CD4-positive, alpha-beta T cell (primary cell): ENCODE measurements at regions not wholly inside any gene's neighbourhood (a gene's known extent, or its start where the extent isn't known, plus 50 kb on each side); places are given as distances from the start of the nearest gene placed in this dataset.

Source experiments
- ATAC-seq: fragments of 200-7000 bp; cut with Tn5 transposase; one replicate; pipeline ENCODE4 v1.10.0; 2022; ENCODE audit warnings: mild to moderate bottlenecking; ENCODE audit not compliant: poor library complexity
- CTCF ChIA-PET: fragments of 350-600 bp; sonication (Branson Sonifier 250); formaldehyde crosslinking; loops from one replicate; lab custom pipeline; 2021; ENCODE audit warnings: antibody characterized with exemption, inconsistent platforms; lab: Charles Lee
- POLR2A ChIA-PET: fragments of 350-600 bp; sonication (Branson Sonifier 250); formaldehyde crosslinking; loops from one replicate; lab custom pipeline; 2021; ENCODE audit warnings: antibody characterized with exemption, inconsistent platforms; lab: Charles Lee
- DNase-seq, 14 experiments: peaks; one replicate each; pipeline ENCODE4 v3.0.0-alpha.2; 2013 to 2020; ENCODE audit warnings: mixed read lengths in 2 of 14
- H3K27ac ChIP-seq, 2 donors: one replicate each; pipeline versions ENCODE4 v1.5.1 to v1.7.0; 2013; ENCODE audit warnings: low read length in 2 of 2, low read depth in 1 of 2, mild to moderate bottlenecking in 1 of 2
- H3K27me3 ChIP-seq, 2 experiments: 1 replicate in 1 of 2; 2 replicates in 1 of 2; pipeline versions ENCODE4 v1.6.1 to v1.7.0; 2013; ENCODE audit warnings: low read length in 2 of 2, control low read depth in 1 of 2, mild to moderate bottlenecking in 1 of 2, moderate library complexity in 1 of 2; ENCODE audit not compliant: insufficient read depth in 2 of 2, control insufficient read depth in 1 of 2
- H3K36me3 ChIP-seq: one replicate; pipeline ENCODE4 v1.6.1; 2013; ENCODE audit warnings: low read length, control low read depth; ENCODE audit not compliant: insufficient read depth
- H3K4me1 ChIP-seq: one replicate; pipeline ENCODE4 v1.6.1; 2013; ENCODE audit warnings: low read length, control low read depth; ENCODE audit not compliant: insufficient read depth
- H3K4me3 ChIP-seq: one replicate; pipeline ENCODE4 v1.5.1; 2013; ENCODE audit warnings: mild to moderate bottlenecking, low read length, moderate library complexity
- H3K9me3 ChIP-seq, 2 experiments: 1 replicate in 1 of 2; 2 replicates in 1 of 2; pipeline versions ENCODE4 v1.6.1 to v1.7.0; 2013; ENCODE audit warnings: low read length in 2 of 2, mild to moderate bottlenecking in 2 of 2, control low read depth in 1 of 2, moderate library complexity in 1 of 2; ENCODE audit not compliant: control insufficient read depth in 1 of 2, insufficient read depth in 1 of 2
- H3K27ac Mint-ChIP-seq: one replicate; pipeline ENCODE4 v1.8.0; 2020; ENCODE audit warnings: mixed read lengths
- H3K27me3 Mint-ChIP-seq: one replicate; pipeline ENCODE4 v1.8.0; 2021; ENCODE audit warnings: mixed read lengths
- H3K36me3 Mint-ChIP-seq: one replicate; pipeline ENCODE4 v1.8.0; 2021; ENCODE audit warnings: low read depth, mixed read lengths
- H3K4me1 Mint-ChIP-seq: one replicate; pipeline ENCODE4 v1.8.0; 2021; ENCODE audit warnings: low read depth, mixed read lengths
- H3K4me3 Mint-ChIP-seq: one replicate; pipeline ENCODE4 v1.8.0; 2020; ENCODE audit warnings: mild to moderate bottlenecking, mixed read lengths
- H3K9me3 Mint-ChIP-seq: one replicate; pipeline ENCODE4 v1.8.0; 2020; ENCODE audit warnings: mixed read lengths
- intact Hi-C, 2 experiments: fragments of 100-400 bp; cut with DNase I in 1 of 2; cut with micrococcal nuclease in 1 of 2; formaldehyde crosslinking; loops; one replicate each; pipeline versions ENCODE4 v1.15.1 to v1.9.0; 2023 to 2025; cut with DNase I, micrococcal nuclease
- TF ChIP-seq, protein P1 (sequence below): fragments of 200-600 bp; IDR thresholded peaks from one replicate; pipeline ENCODE4 v1.8.0; 2022; ENCODE audit warnings: antibody characterized with exemption, mild to moderate bottlenecking

GRCh38 chr6:6941201-6941600, 166.6 kb upstream of the RREB1 start:
- ATAC-seq = no peak
- Histone ChIP-seq H3K4me3 (no peak overlapping the region), H3K36me3 (no peaks in the 10 kb centered on the region), H3K27me3 (no peaks in the 10 kb centered on the region), H3K9me3 (no peaks in the 10 kb centered on the region), H3K4me1 (no peaks in the 10 kb centered on the region), H3K27ac (no peak overlapping the region)
- Mint-ChIP-seq H3K27ac (no peak overlapping the region), H3K9me3 (no peaks in the 10 kb centered on the region), H3K36me3 (no peaks in the 10 kb centered on the region), H3K4me3 (no peak overlapping the region), H3K4me1 (peaks cover 15% of the 10 kb centered on the region), H3K27me3 (no peaks in the 10 kb centered on the region)
- ChIA-PET POLR2A (no interaction called here), CTCF (no interaction called here)
- TF ChIP-seq, protein P1, sequence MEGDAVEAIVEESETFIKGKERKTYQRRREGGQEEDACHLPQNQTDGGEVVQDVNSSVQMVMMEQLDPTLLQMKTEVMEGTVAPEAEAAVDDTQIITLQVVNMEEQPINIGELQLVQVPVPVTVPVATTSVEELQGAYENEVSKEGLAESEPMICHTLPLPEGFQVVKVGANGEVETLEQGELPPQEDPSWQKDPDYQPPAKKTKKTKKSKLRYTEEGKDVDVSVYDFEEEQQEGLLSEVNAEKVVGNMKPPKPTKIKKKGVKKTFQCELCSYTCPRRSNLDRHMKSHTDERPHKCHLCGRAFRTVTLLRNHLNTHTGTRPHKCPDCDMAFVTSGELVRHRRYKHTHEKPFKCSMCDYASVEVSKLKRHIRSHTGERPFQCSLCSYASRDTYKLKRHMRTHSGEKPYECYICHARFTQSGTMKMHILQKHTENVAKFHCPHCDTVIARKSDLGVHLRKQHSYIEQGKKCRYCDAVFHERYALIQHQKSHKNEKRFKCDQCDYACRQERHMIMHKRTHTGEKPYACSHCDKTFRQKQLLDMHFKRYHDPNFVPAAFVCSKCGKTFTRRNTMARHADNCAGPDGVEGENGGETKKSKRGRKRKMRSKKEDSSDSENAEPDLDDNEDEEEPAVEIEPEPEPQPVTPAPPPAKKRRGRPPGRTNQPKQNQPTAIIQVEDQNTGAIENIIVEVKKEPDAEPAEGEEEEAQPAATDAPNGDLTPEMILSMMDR = no peak
- DNase-seq = no peak
- intact Hi-C loops = no loop called here

GRCh38 chr6:6942091-6942490, 165.7 kb upstream of the RREB1 start:
- no peak for ATAC-seq
- intact Hi-C loops = no loop called here
- no peaks in the 10 kb centered on the region for H3K4me1 ChIP-seq
- H3K4me1 Mint-ChIP-seq = peaks cover 15% of the 10 kb centered on the region
- TF ChIP-seq, protein P1 = no peak
- no peak overlapping the region for H3K27ac Mint-ChIP-seq
- POLR2A ChIA-PET = no interaction called here
- no peak for DNase-seq
- H3K27me3 Mint-ChIP-seq = no peaks in the 10 kb centered on the region
- CTCF ChIA-PET = no interaction called here
- no peaks in the 10 kb centered on the region for H3K36me3 Mint-ChIP-seq
- no peak overlapping the region for H3K4me3 ChIP-seq
- no peak overlapping the region for H3K27ac ChIP-seq
- no peaks in the 10 kb centered on the region for H3K36me3 ChIP-seq
- H3K9me3 Mint-ChIP-seq = no peaks in the 10 kb centered on the region
- no peak overlapping the region for H3K4me3 Mint-ChIP-seq
- H3K9me3 ChIP-seq = no peaks in the 10 kb centered on the region
- H3K27me3 ChIP-seq = no peaks in the 10 kb centered on the region

DNA sequence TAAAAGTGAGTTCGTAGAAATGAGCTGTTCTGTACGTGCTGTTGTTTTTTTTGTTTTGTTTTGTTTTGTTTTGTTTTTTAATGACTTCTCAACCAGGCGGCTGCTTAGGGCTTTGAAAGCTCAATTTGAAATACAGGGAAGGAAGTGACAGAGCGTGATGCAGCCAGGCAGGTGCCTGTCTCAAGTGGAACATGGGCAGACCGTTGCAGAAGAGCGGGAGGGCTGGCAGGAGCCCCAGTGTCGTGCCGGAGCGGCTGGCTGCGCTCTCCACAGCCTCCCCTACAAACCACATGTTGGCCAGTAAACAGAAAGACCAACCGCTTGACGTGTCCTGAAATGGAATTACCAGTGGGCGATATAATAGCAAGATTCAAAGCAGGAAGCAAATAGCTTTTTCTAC, 164.9 kb upstream of the RREB1 start:
- DNase-seq (peak in 3 of 14 experiments; percentile 7 to 31 (median 23)), ATAC-seq (peak; percentile 39)
- TF ChIP-seq, protein P1 = no peak
- Mint-ChIP-seq H3K4me1 (peaks cover 15% of the 10 kb centered on the region), H3K36me3 (no peaks in the 10 kb centered on the region), H3K27ac (no peak overlapping the region), H3K4me3 (peak overlapping the region; percentile 28), H3K27me3 (no peaks in the 10 kb centered on the region), H3K9me3 (no peaks in the 10 kb centered on the region)
- H3K27me3 ChIP-seq = no peaks in the 10 kb centered on the region
- H3K4me1 ChIP-seq = no peaks in the 10 kb centered on the region
- H3K36me3 ChIP-seq = no peaks in the 10 kb centered on the region
- H3K27ac ChIP-seq = no peak overlapping the region
- intact Hi-C loops = no loop called here
- no peaks in the 10 kb centered on the region for H3K9me3 ChIP-seq
- H3K4me3 ChIP-seq = no peak overlapping the region
- ChIA-PET CTCF (no interaction called here), POLR2A (no interaction called here)
